IPS-NIHi11 (cell line): ENCODE measurements at regions not wholly inside any gene's neighbourhood (a gene's known extent, or its start where the extent isn't known, plus 50 kb on each side); places are given as distances from the start of the nearest gene placed in this dataset.
"Not testable (repeated sequence)": the region's sequence is repeated elsewhere in the genome, so short reads cannot be mapped to it uniquely, and the experiment has no call there.

Source experiments
- DNase-seq: peaks from one replicate; pipeline ENCODE4 v3.0.0; 2012; ENCODE audit warnings: mixed read lengths, low spot score

GRCh38 chr12:14032191-14032590 is 50.8 kb upstream of the GRIN2B start:
- not testable (repeated sequence) for DNase-seq

- no peak for DNase-seq
Observed at GRCh38 chr12:14043776-14044175, 62.4 kb upstream of the GRIN2B start.

GRCh38 chr12:14048941-14049545 is 67.6 kb upstream of the GRIN2B start:
- no peak for DNase-seq

- DNase-seq = peak; percentile 33
Observed at GRCh38 chr12:14057895-14058294, 76.5 kb upstream of the GRIN2B start.

- DNase-seq = no peak
Observed at GRCh38 chr12:14058717-14059116, 77.3 kb upstream of the GRIN2B start.

GRCh38 chr12:14059548-14059947 is 78.1 kb upstream of the GRIN2B start:
- no peak for DNase-seq

- no peak for DNase-seq
Observed at GRCh38 chr12:14065616-14066015, 84.2 kb upstream of the GRIN2B start.

GRCh38 chr12:14066021-14066420 is 84.6 kb upstream of the GRIN2B start:
- DNase-seq = no peak

- no peak for DNase-seq
Observed at GRCh38 chr12:14068961-14069360, 87.6 kb upstream of the GRIN2B start.

GRCh38 chr12:14071833-14072232 is 90.4 kb upstream of the GRIN2B start:
- DNase-seq = no peak

- no peak for DNase-seq
Observed at GRCh38 chr12:14072987-14073386, 91.6 kb upstream of the GRIN2B start.

- no peak for DNase-seq
Observed at GRCh38 chr12:14075797-14076393, 94.5 kb upstream of the GRIN2B start.

GRCh38 chr12:14076538-14076937 is 95.1 kb upstream of the GRIN2B start:
- DNase-seq = no peak

- no peak for DNase-seq
Observed at GRCh38 chr12:14086838-14087237, 105.4 kb upstream of the GRIN2B start.

GRCh38 chr12:14099994-14100393 is 118.6 kb upstream of the GRIN2B start:
- no peak for DNase-seq

GRCh38 chr12:14101556-14101955 is 120.2 kb upstream of the GRIN2B start:
- not testable (repeated sequence) for DNase-seq

- DNase-seq = peak; percentile 45
Observed at GRCh38 chr12:14111230-14111865, 129.9 kb upstream of the GRIN2B start.

- no peak for DNase-seq
Observed at GRCh38 chr12:14113031-14113430, 131.6 kb upstream of the GRIN2B start.

- no peak for DNase-seq
Observed at GRCh38 chr12:14126692-14127091, 145.3 kb upstream of the GRIN2B start.

- DNase-seq = no peak
Observed at GRCh38 chr12:14129611-14130195, 148.3 kb upstream of the GRIN2B start.

GRCh38 chr12:14135996-14136395 is 154.6 kb upstream of the GRIN2B start:
- DNase-seq = no peak

- peak; percentile 67 for DNase-seq
Observed at GRCh38 chr12:14138495-14138894, 157.1 kb upstream of the GRIN2B start.
